ENCODE measurements at regions not wholly inside any gene's neighbourhood (a gene's known extent, or its start where the extent isn't known, plus 50 kb on each side); places are given as distances from the start of the nearest gene placed in this dataset.

GRCh38 chr21:8994640-8995511 lies 1526.5 kb upstream of the TPTE start:
- TF ChIP-seq POLR2A (IDR thresholded peaks at IDR 0.05; ENCODE audit: low read depth): no peak
- no peak for TF ChIP-seq CTCF (IDR thresholded peaks at IDR 0.05)

All from esophagus muscularis mucosa (tissue), 3 donors.